ENCODE measurements at regions not wholly inside any gene's neighbourhood (a gene's known extent, or its start where the extent isn't known, plus 50 kb on each side); places are given as distances from the start of the nearest gene placed in this dataset.
"Not testable (repeated sequence)": the region's sequence is repeated elsewhere in the genome, so short reads cannot be mapped to it uniquely, and the experiment has no call there.

DNA sequence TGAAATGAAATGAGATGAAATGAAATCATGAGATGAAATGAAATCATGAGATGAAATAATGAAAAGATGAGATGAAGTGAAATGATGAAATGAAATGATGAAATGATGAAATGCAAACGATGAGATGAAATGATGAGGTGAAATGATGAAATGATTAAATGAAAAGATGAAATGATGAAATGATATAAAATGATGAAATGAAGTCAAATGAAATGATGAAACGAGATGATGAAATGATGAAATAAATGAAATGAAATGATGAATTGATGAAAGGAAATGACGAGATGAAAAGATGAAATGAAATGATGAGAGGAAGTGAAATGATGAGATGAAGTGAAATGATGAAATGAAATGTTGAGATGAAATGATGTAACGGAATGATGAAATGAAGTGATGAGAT is 595.6 kb downstream of the TP53TG3F start:
- no peaks in the 10 kb centered on the region for H4K20me1 ChIP-seq (ENCODE audit: insufficient read depth)
- H3K27ac ChIP-seq (ENCODE audit: low read depth in 2 of 2, low read length in 1 of 2), result no peak overlapping the region
- H3K36me3 ChIP-seq (replicated peaks in 1 of 2; ENCODE audit: control insufficient read depth in 1 of 2, insufficient read depth in 2 of 2, low read length in 1 of 2), result no peaks in the 10 kb centered on the region
- H3K4me3 ChIP-seq (ENCODE audit: low read depth in 2 of 2, low read length in 1 of 2), result no peak overlapping the region
- no peak overlapping the region for H3K4me2 ChIP-seq
- H3K27me3 ChIP-seq (ENCODE audit: insufficient read depth), result no peaks in the 10 kb centered on the region
- H3F3A ChIP-seq (replicated peaks; ENCODE audit: insufficient read depth), result no peaks in the 10 kb centered on the region
- H3K9ac ChIP-seq, result no peak overlapping the region
- no peak for DNase-seq
- no peaks in the 10 kb centered on the region for H3K4me1 ChIP-seq (ENCODE audit: control insufficient read depth in 1 of 2, insufficient read depth in 2 of 2, low read depth in 1 of 2, low read length in 1 of 2)
- ChIA-PET POLR2A (no interaction called here), CTCF (no interaction called here)
- no peak overlapping the region for H2AFZ ChIP-seq (ENCODE audit: low read depth)
- H3K79me2 ChIP-seq (ENCODE audit: insufficient read depth), result no peaks in the 10 kb centered on the region
- TF ChIP-seq TEAD4 (IDR thresholded peaks at IDR 0.05; ENCODE audit: borderline replicate concordance, insufficient read depth) (no peak), NFIC (IDR thresholded peaks at IDR 0.05; ENCODE audit: borderline replicate concordance) (no peak), RXRA (IDR thresholded peaks at IDR 0.05; ENCODE audit: borderline replicate concordance, low read depth) (no peak), CHD2 (IDR thresholded peaks at IDR 0.05; ENCODE audit: low read length, partially characterized antibody) (no peak), SIN3A (IDR thresholded peaks at IDR 0.05; ENCODE audit: borderline replicate concordance, low read depth, low read length) (no peak), EZH2phosphoT487 (IDR thresholded peaks at IDR 0.05; ENCODE audit: borderline replicate concordance, low read depth) (no peak), NRF1 (IDR thresholded peaks at IDR 0.05; ENCODE audit: low read depth, low read length) (no peak), POLR2AphosphoS5 (IDR thresholded peaks at IDR 0.05; ENCODE audit: low read depth, low read length) (no peak), RCOR1 (IDR thresholded peaks at IDR 0.05; ENCODE audit: low read length) (no peak), RAD21 (IDR thresholded peaks at IDR 0.05; ENCODE audit: low read length) (no peak), EP300 (IDR thresholded peaks at IDR 0.05; ENCODE audit: borderline replicate concordance in 1 of 2, low read depth in 1 of 2, low read length in 1 of 2) (no peak)
- TF ChIP-seq, protein P1, sequence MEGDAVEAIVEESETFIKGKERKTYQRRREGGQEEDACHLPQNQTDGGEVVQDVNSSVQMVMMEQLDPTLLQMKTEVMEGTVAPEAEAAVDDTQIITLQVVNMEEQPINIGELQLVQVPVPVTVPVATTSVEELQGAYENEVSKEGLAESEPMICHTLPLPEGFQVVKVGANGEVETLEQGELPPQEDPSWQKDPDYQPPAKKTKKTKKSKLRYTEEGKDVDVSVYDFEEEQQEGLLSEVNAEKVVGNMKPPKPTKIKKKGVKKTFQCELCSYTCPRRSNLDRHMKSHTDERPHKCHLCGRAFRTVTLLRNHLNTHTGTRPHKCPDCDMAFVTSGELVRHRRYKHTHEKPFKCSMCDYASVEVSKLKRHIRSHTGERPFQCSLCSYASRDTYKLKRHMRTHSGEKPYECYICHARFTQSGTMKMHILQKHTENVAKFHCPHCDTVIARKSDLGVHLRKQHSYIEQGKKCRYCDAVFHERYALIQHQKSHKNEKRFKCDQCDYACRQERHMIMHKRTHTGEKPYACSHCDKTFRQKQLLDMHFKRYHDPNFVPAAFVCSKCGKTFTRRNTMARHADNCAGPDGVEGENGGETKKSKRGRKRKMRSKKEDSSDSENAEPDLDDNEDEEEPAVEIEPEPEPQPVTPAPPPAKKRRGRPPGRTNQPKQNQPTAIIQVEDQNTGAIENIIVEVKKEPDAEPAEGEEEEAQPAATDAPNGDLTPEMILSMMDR (IDR thresholded peaks at IDR 0.05), result no peak
- TF ChIP-seq, protein P2, sequence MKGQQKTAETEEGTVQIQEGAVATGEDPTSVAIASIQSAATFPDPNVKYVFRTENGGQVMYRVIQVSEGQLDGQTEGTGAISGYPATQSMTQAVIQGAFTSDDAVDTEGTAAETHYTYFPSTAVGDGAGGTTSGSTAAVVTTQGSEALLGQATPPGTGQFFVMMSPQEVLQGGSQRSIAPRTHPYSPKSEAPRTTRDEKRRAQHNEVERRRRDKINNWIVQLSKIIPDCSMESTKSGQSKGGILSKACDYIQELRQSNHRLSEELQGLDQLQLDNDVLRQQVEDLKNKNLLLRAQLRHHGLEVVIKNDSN (IDR thresholded peaks at IDR 0.05; ENCODE audit: borderline replicate concordance, low read depth), result no peak
- TF ChIP-seq, protein P3, sequence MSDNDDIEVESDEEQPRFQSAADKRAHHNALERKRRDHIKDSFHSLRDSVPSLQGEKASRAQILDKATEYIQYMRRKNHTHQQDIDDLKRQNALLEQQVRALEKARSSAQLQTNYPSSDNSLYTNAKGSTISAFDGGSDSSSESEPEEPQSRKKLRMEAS (IDR thresholded peaks at IDR 0.05; ENCODE audit: low read depth), result no peak
- TF ChIP-seq, protein P4, sequence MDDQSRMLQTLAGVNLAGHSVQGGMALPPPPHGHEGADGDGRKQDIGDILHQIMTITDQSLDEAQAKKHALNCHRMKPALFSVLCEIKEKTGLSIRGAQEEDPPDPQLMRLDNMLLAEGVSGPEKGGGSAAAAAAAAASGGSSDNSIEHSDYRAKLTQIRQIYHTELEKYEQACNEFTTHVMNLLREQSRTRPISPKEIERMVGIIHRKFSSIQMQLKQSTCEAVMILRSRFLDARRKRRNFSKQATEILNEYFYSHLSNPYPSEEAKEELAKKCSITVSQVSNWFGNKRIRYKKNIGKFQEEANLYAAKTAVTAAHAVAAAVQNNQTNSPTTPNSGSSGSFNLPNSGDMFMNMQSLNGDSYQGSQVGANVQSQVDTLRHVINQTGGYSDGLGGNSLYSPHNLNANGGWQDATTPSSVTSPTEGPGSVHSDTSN (IDR thresholded peaks at IDR 0.05), result no peak
- no peaks in the 10 kb centered on the region for H3K9me2 ChIP-seq
- H3K9me3 ChIP-seq, result no peaks in the 10 kb centered on the region
- 1% methylated on average over 4 of the region's 4 CpGs for WGBS (ENCODE audit: low lambda C conversion rate)

DNA sequence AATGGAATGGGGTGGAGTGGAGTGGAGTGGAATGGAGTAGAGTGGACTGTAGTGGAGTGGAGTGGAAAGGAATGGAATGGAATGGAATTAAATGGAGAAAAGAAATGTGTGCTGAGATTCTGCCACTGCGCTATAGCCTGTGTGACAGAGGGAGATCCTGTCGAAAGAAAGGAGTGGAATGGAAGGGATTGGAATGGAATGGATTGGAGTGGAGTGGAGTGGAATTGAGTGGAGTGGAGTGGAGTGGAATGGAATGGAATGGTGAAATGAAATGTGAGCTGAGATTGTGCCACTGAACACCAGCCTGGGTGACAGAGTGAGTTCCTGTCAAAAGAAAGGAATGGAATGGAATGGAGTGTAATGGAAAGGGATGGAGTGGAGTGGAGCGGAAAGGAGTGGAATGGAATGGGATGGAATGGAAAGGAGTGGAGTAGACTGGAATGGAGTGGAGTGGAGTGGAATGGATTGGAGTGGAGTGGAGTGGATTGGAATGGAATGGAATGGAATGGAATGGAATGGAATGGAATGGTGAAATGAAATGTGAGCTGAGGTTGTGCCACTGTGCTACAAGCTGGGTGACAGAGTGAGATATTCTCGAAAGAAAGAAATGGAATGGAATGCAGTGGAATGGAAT is 603.3 kb downstream of the TP53TG3F start:
- H4K20me1 ChIP-seq (ENCODE audit: insufficient read depth); H3K36me3 ChIP-seq (replicated peaks in 1 of 2; ENCODE audit: control insufficient read depth in 1 of 2, insufficient read depth in 2 of 2, low read length in 1 of 2); H3K9ac ChIP-seq; H3K4me2 ChIP-seq; H3K4me1 ChIP-seq (ENCODE audit: control insufficient read depth in 1 of 2, insufficient read depth in 2 of 2, low read depth in 1 of 2, low read length in 1 of 2); H3K27ac ChIP-seq (ENCODE audit: low read depth in 2 of 2, low read length in 1 of 2); H2AFZ ChIP-seq (ENCODE audit: low read depth); H3K4me3 ChIP-seq (ENCODE audit: low read depth in 2 of 2, low read length in 1 of 2); H3K79me2 ChIP-seq (ENCODE audit: insufficient read depth); H3K27me3 ChIP-seq (ENCODE audit: insufficient read depth); DNase-seq; H3F3A ChIP-seq (replicated peaks; ENCODE audit: insufficient read depth); POLR2A ChIA-PET; H3K9me3 ChIP-seq; CTCF ChIA-PET; H3K9me2 ChIP-seq: not testable (repeated sequence)
- 6% methylated on average over 4 of the region's 4 CpGs for WGBS (ENCODE audit: low lambda C conversion rate)

DNA sequence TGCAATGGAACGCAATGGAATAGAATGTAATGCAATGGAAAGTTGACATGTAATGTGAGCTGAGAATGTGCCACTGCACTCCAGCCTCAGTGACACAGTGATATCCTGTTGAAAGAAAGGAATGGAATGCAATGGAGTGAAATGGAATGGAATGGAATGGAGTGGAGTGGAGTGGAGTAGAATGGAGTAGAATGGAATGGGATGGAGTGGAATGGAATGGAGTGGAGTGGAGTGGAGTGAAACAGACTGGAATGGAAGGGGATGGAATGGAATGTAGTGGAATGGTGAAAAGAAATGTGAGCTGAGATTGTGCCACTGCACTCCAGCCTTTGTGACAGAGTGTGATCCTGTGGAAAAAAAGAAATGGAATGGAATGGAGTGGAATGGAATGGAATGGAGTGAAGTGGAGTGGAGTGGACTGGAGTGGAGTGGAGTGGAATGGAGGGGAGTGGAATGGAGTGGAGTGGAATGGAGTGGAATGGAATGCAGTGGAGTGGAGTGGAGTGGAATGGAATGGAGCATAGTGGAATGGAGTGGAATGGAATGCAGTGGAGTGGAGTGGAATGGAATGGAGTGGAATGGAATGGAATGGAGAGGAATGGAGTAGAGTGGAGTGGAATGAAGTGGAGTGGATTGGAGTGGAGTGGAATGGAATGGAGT is 604.2 kb downstream of the TP53TG3F start:
- H3K4me1 ChIP-seq (ENCODE audit: control insufficient read depth in 1 of 2, insufficient read depth in 2 of 2, low read depth in 1 of 2, low read length in 1 of 2); CTCF ChIA-PET; DNase-seq; H4K20me1 ChIP-seq (ENCODE audit: insufficient read depth); H3K9ac ChIP-seq; POLR2A ChIA-PET; H3K4me3 ChIP-seq (ENCODE audit: low read depth in 2 of 2, low read length in 1 of 2); H3K36me3 ChIP-seq (replicated peaks in 1 of 2; ENCODE audit: control insufficient read depth in 1 of 2, insufficient read depth in 2 of 2, low read length in 1 of 2); H3K79me2 ChIP-seq (ENCODE audit: insufficient read depth); H3K27me3 ChIP-seq (ENCODE audit: insufficient read depth); H2AFZ ChIP-seq (ENCODE audit: low read depth); H3K9me3 ChIP-seq; H3K27ac ChIP-seq (ENCODE audit: low read depth in 2 of 2, low read length in 1 of 2); H3F3A ChIP-seq (replicated peaks; ENCODE audit: insufficient read depth); H3K4me2 ChIP-seq; H3K9me2 ChIP-seq: not testable (repeated sequence)
- 6% methylated on average over 1 of the region's 1 CpG for WGBS (ENCODE audit: low lambda C conversion rate)
